T-helper 2 cell (primary cell): ENCODE measurements at regions not wholly inside any gene's neighbourhood (a gene's known extent, or its start where the extent isn't known, plus 50 kb on each side); places are given as distances from the start of the nearest gene placed in this dataset.

Experiments
- DNase-seq, 5 experiments: peaks; one replicate each; pipeline versions ENCODE4 v3.0.0 to v3.0.0-alpha.2; 2012 to 2022

GRCh38 chr19:31562966-31563612, 213.9 kb upstream of the TSHZ3 start:
- no peak for DNase-seq

GRCh38 chr19:31567776-31568175, 218.5 kb upstream of the TSHZ3 start:
- no peak for DNase-seq

- no peak for DNase-seq
Observed at GRCh38 chr19:31568724-31569123, 219.5 kb upstream of the TSHZ3 start.

GRCh38 chr19:31570718-31571117, 221.5 kb upstream of the TSHZ3 start:
- DNase-seq, result no peak

GRCh38 chr19:31572102-31572975, 223.1 kb upstream of the TSHZ3 start:
- DNase-seq, result no peak

GRCh38 chr19:31572976-31573298, 223.7 kb upstream of the TSHZ3 start:
- no peak for DNase-seq

GRCh38 chr19:31574251-31574973, 225.2 kb upstream of the TSHZ3 start:
- no peak for DNase-seq

GRCh38 chr19:31575846-31576335, 226.7 kb upstream of the TSHZ3 start:
- no peak for DNase-seq

- no peak for DNase-seq
Observed at GRCh38 chr19:31578326-31578725, 229.1 kb upstream of the TSHZ3 start.

- DNase-seq, result no peak
Observed at GRCh38 chr19:31583148-31583547, 233.9 kb upstream of the TSHZ3 start.

- no peak for DNase-seq
Observed at GRCh38 chr19:31586282-31586681, 237.0 kb upstream of the TSHZ3 start.

- DNase-seq, result no peak
Observed at GRCh38 chr19:31589109-31589508, 239.9 kb upstream of the TSHZ3 start.

- DNase-seq, result no peak
Observed at GRCh38 chr19:31591258-31591657, 242.0 kb upstream of the TSHZ3 start.

GRCh38 chr19:31592456-31592855, 243.2 kb upstream of the TSHZ3 start:
- no peak for DNase-seq

- DNase-seq, result no peak
Observed at GRCh38 chr19:31594701-31595100, 245.5 kb upstream of the TSHZ3 start.

GRCh38 chr19:31595521-31595920, 246.3 kb upstream of the TSHZ3 start:
- DNase-seq, result no peak

- DNase-seq, result no peak
Observed at GRCh38 chr19:31596751-31597150, 247.5 kb upstream of the TSHZ3 start.

GRCh38 chr19:31597616-31598015, 248.4 kb upstream of the TSHZ3 start:
- no peak for DNase-seq

GRCh38 chr19:31598730-31599238, 249.5 kb upstream of the TSHZ3 start:
- no peak for DNase-seq

GRCh38 chr19:31600731-31601295, 251.6 kb upstream of the TSHZ3 start:
- no peak for DNase-seq

GRCh38 chr19:31601855-31602254, 252.6 kb upstream of the TSHZ3 start:
- DNase-seq, result no peak

- DNase-seq, result no peak
Observed at GRCh38 chr19:31602548-31602947, 253.3 kb upstream of the TSHZ3 start.

- DNase-seq, result no peak
Observed at GRCh38 chr19:31604493-31605040, 255.3 kb upstream of the TSHZ3 start.
